Stimulated activated CD4-positive, alpha-beta T cell treated with anti-CD3 and anti-CD28 coated beads, Interleukin-12 subunit alpha, Interleukin-12 subunit beta, amount 100 ng/mL, for 48 hours (primary cell): ENCODE measurements at regions not wholly inside any gene's neighbourhood (a gene's known extent, or its start where the extent isn't known, plus 50 kb on each side); places are given as distances from the start of the nearest gene placed in this dataset.

Experiments used
- DNase-seq, 3 donors: peaks; one replicate each; pipeline ENCODE4 v3.0.0-alpha.2; 2020; ENCODE audit warnings: low read depth in 2 of 3, low spot score in 1 of 3

- no peak for DNase-seq
Measured at GRCh38 chr5:30957591-30957990, 235.9 kb upstream of the CDH6 start.

GRCh38 chr5:30956251-30956650 lies 237.2 kb upstream of the CDH6 start:
- DNase-seq = no peak

GRCh38 chr5:30937070-30937469 lies 256.4 kb upstream of the CDH6 start:
- DNase-seq = no peak

- DNase-seq = no peak
Measured at GRCh38 chr5:30933599-30933998, 259.9 kb upstream of the CDH6 start.

- no peak for DNase-seq
Measured at GRCh38 chr5:30932273-30933017, 261.0 kb upstream of the CDH6 start.

- no peak for DNase-seq
Measured at GRCh38 chr5:30930736-30931135, 262.8 kb upstream of the CDH6 start.

- no peak for DNase-seq
Measured at GRCh38 chr5:30928956-30929355, 264.5 kb upstream of the CDH6 start.

GRCh38 chr5:30926218-30926617 lies 267.3 kb upstream of the CDH6 start:
- DNase-seq = no peak

GRCh38 chr5:30921388-30921787 lies 272.1 kb upstream of the CDH6 start:
- DNase-seq = no peak

- DNase-seq = no peak
Measured at GRCh38 chr5:30918171-30918570, 275.3 kb upstream of the CDH6 start.

- no peak for DNase-seq
Measured at GRCh38 chr5:30908356-30908755, 285.1 kb upstream of the CDH6 start.

GRCh38 chr5:30900367-30900766 lies 293.1 kb upstream of the CDH6 start:
- DNase-seq = no peak

GRCh38 chr5:30894811-30895210 lies 298.7 kb upstream of the CDH6 start:
- no peak for DNase-seq

GRCh38 chr5:30891660-30892059 lies 301.8 kb upstream of the CDH6 start:
- DNase-seq = no peak

GRCh38 chr5:30890377-30890776 lies 303.1 kb upstream of the CDH6 start:
- no peak for DNase-seq

- no peak for DNase-seq
Measured at GRCh38 chr5:30880514-30880913, 313.0 kb upstream of the CDH6 start.

GRCh38 chr5:30879887-30880286 lies 313.6 kb upstream of the CDH6 start:
- DNase-seq = no peak

- no peak for DNase-seq
Measured at GRCh38 chr5:30878746-30879145, 314.7 kb upstream of the CDH6 start.

- no peak for DNase-seq
Measured at GRCh38 chr5:30878296-30878695, 315.2 kb upstream of the CDH6 start.

GRCh38 chr5:30874241-30875034 lies 319.0 kb upstream of the CDH6 start:
- DNase-seq = no peak

GRCh38 chr5:30871196-30871595 lies 322.3 kb upstream of the CDH6 start:
- no peak for DNase-seq

- no peak for DNase-seq
Measured at GRCh38 chr5:30867711-30868110, 325.8 kb upstream of the CDH6 start.

GRCh38 chr5:30866142-30866541 lies 327.3 kb upstream of the CDH6 start:
- DNase-seq = no peak
